ENCODE measurements at regions not wholly inside any gene's neighbourhood (a gene's known extent, or its start where the extent isn't known, plus 50 kb on each side); places are given as distances from the start of the nearest gene placed in this dataset.

DNA sequence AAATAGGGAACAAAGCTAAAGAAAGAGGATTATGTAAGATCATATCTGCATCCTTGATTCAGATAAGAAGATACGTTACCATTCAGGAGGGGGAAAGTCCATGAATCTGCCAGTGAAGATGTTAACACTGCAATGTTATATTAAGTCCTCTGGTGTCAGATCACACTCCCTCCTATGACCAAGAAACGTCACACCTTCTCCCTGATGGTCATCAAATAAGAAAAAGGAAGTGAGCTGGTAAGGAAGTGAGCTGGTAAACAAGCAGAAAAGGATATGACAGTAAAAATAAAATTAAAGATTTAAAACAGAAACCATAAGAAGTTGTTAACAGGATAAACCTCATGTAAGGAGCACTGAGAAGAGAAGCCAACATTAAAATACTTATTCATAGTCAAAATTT, 340.2 kb downstream of the SEC23A start:
- no peak for DNase-seq (ENCODE audit: low read depth)

GRCh38 chr14:38762426-38762825, 340.6 kb downstream of the SEC23A start:
- no peak for DNase-seq (ENCODE audit: low read depth)

DNA sequence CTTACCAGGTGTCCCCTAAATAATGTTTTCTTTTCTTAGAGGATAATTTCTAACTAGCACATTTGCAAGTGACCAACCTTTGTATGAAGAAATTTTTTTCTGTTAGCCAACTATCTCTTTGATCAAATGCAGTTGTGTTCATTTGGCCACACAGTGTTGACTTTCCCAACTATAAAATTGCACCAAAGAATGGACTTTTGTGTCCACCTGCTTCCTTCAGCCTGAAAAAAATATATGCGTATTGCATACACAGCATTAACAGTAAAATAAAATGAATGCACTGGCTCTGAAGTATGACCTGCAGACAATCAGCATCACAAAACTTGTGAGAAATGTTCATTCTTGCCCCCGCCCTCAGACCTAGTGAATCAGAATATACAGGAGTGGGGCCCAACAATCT, 342.0 kb downstream of the SEC23A start:
- DNase-seq (ENCODE audit: low read depth) = no peak

GRCh38 chr14:38758661-38759060, 344.4 kb downstream of the SEC23A start:
- DNase-seq (ENCODE audit: low read depth) = no peak

DNA sequence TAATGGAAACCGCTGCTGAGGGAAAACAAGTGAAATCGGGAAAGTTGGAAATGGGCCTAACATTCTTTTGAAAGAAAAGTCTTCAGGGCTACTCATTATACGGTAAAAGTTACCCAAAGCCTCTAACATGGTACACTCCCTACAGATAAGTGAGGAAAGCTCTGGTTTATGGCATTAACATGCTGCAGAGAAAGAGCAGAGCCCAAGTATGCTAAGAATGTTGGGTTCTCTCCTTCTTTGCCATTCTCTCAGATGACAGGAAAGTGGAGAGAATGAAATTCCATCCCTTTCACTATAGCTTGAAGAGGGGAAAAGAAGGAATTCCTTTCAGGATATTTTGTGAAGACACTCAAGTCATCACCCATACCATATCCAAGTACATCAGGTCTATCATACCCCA, 348.0 kb downstream of the SEC23A start:
- no peak for DNase-seq (ENCODE audit: low read depth)

GRCh38 chr14:38752750-38753149, 350.3 kb downstream of the SEC23A start:
- no peak for DNase-seq (ENCODE audit: low read depth)

DNA sequence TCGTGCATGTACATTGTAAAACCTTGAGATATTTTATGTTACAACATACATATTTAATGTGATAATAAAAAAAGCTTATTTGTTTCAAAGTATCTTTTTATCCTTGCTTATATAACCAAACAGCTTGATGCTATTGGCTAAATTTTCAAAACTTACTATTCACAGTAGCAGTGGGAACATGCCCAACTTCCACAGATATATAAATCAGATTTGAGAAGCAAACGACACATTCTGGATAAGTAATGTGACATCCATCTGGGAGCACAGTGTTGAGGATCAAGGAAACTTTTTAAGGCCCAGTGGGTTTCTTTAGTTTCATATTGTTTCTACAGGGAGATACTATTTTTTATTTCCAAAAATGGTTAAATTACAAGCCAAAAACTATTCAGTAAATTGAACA, 350.7 kb downstream of the SEC23A start:
- DNase-seq (ENCODE audit: low read depth) = no peak

DNA sequence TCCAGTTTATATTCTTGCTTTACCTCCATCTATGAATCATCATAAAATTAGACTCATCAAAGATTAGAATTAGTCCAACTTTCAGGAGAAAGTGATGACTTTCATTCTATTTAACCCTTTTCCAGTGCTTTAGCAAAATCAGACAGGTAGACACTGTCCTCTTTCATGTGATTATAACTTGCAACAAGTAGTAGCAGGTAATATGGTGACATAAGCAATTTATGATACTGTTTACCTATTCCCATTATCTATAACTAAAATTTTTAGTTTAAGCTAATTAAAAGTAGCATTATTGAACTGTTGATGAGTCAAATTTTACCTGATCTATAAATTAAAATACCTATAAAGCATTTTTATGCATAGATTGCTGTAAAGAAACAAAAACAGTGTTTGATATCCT, 351.6 kb downstream of the SEC23A start:
- no peak for DNase-seq (ENCODE audit: low read depth)

- no peak for DNase-seq (ENCODE audit: low read depth)
These were observed 353.1 kb downstream of the SEC23A start for GRCh38 chr14:38749936-38750335.

DNA sequence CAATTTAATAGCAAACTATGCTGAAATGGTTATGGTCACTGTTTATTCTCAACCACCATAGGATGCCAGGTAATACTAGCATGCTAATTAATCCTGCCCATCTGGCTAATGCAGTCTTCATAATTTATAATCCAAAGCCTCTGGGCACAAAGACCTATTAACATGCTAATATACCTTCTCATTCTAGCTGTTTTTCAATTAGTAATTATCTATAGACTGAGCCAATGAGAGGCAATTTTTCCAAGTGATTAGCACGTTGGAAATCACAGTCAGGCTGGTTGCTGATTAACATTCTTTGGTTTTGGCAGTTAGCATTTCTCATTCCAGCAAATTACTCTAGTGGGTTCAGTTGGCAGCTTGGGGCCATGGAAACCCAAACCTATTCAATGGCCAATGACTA, 357.2 kb downstream of the SEC23A start:
- no peak for DNase-seq (ENCODE audit: low read depth)

GRCh38 chr14:38743966-38744584, 359.0 kb downstream of the SEC23A start:
- no peak for DNase-seq (ENCODE audit: low read depth)

GRCh38 chr14:38737686-38738407, 365.2 kb downstream of the SEC23A start:
- no peak for DNase-seq (ENCODE audit: low read depth)

- no peak for DNase-seq (ENCODE audit: low read depth)
These were observed 368.0 kb downstream of the SEC23A start for GRCh38 chr14:38735005-38735404.

- DNase-seq (ENCODE audit: low read depth) = no peak
These were observed 371.1 kb downstream of the SEC23A start for GRCh38 chr14:38731962-38732361.

- no peak for DNase-seq (ENCODE audit: low read depth)
These were observed 372.6 kb downstream of the SEC23A start for GRCh38 chr14:38730420-38730819.

- no peak for DNase-seq (ENCODE audit: low read depth)
These were observed 375.3 kb downstream of the SEC23A start for GRCh38 chr14:38727731-38728130.

DNA sequence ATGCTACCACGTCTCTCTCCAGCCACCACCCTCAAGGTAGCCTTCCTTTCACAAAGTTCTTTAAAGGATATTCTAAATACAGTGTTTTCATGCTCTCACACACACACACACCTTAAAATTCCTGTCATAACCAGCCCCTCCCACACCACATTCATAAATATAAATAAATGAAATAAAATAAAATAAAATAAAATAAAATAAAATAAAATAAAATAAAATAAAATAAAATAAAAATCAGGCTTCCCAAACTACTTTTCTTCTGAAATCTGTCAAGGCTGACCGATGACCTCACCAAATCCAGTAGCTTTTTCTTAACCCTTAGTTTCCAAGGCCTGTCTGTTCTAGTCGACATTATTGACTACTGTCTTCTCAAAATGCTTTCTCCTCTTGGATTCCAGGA, 378.4 kb downstream of the SEC23A start:
- DNase-seq (ENCODE audit: low read depth) = no peak

- DNase-seq (ENCODE audit: low read depth) = no peak
These were observed 379.1 kb downstream of the SEC23A start for GRCh38 chr14:38723959-38724358.

DNA sequence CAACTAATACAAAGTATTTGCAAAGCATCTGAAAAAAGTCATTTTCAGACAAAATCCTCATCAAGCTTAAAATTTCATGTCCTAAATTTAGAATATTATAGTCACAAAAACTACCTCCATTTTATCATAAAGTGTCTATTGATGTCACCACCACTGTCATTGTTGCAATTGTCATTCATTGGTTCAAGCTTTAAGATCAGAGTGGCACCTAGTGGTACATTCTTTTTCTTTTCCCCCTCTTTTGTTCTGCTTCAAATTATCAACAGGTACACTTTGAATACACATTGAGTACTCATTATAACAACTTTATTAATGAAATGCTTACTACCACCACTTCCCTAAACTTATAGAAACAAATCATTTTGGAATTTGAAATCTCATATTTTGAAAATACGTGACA, 379.8 kb downstream of the SEC23A start:
- no peak for DNase-seq (ENCODE audit: low read depth)

- DNase-seq (ENCODE audit: low read depth) = no peak
These were observed 381.1 kb downstream of the SEC23A start for GRCh38 chr14:38721822-38722431.

- no peak for DNase-seq (ENCODE audit: low read depth)
These were observed 384.5 kb downstream of the SEC23A start for GRCh38 chr14:38718519-38718918.

DNA sequence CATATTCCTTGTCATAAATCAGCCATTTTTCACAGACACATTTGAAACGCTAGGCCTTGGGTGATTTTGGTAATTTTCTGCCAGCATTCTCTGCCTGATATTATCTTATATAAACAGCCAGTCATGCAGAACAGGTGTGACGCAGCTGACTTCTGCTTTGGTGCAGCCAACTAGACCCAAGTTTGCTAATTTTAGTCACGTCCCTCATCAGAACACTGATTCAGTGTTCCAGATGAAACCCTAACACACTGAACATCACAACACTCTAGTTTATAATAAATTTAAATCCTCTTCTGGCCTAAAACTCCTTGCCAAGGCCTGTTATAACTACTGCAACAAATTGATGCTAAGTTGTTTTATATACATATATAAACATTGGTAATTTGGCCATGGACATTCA, 386.1 kb downstream of the SEC23A start:
- no peak for DNase-seq (ENCODE audit: low read depth)

DNA sequence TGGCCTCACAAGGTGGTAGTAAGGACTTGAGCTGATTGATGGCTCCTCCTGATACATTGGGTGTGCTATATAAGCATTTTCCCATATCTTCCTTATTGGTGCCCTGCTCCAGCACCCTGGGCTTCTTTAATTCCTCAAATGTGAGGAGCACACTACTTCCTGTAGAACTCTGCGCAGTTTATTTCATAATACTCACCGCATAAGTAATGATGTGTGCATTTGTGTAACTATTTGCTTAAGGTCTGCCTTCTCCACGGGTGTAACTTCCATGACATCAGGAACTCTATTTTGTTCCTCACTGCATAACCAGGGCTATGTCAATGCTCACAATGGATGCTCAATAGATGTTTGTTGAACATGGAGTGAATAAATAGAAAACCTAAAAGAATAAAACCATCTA, 392.2 kb downstream of the SEC23A start:
- DNase-seq (ENCODE audit: low read depth) = no peak

DNA sequence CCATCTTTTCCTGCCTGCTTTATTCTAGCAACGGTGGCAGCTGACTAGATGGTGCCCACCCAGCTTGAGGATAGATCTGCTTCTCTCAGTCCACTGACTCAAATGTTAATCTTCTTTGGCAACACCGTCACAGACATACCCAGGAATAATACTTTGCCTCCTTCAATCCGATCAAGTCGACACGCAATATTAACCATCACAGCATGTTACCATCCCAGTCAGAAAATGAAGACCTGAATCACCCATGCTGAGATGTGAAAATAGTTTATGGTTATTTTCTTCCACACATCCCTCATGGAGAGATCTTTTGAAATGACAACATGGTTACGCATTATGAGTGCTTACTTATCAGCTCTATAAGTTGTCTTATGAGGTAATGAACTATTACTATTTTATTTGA, 392.8 kb downstream of the SEC23A start:
- no peak for DNase-seq (ENCODE audit: low read depth)

Data from T follicular helper cell (primary cell).